Naive B cell (primary cell): ENCODE measurements at regions not wholly inside any gene's neighbourhood (a gene's known extent, or its start where the extent isn't known, plus 50 kb on each side); places are given as distances from the start of the nearest gene placed in this dataset.

Experiments used
- ATAC-seq, 2 donors: fragments of 150-1000 bp; cut with Tn5 transposase; 2 replicates each; pipeline ENCODE4 v1.10.0; 2021; ENCODE audit warnings: low read depth in 2 of 2, mild to moderate bottlenecking in 2 of 2, moderate library complexity in 2 of 2
- DNase-seq: peaks from one replicate; pipeline ENCODE4 v3.0.0; 2022
- H3K27ac Mint-ChIP-seq, 6 donors: one replicate each; pipeline ENCODE4 v1.8.0; 2020 to 2022; ENCODE audit warnings: mild to moderate bottlenecking in 6 of 6, mixed read lengths in 6 of 6, moderate library complexity in 5 of 6, inconsistent platforms in 2 of 6
- H3K27me3 Mint-ChIP-seq, 3 donors: one replicate each; pipeline ENCODE4 v1.8.0; 2021 to 2022; ENCODE audit warnings: mixed read lengths in 3 of 3, mild to moderate bottlenecking in 1 of 3
- H3K36me3 Mint-ChIP-seq, 2 donors: one replicate each; pipeline ENCODE4 v1.8.0; 2020 to 2022; ENCODE audit warnings: mixed read lengths in 2 of 2, inconsistent platforms in 1 of 2, mild to moderate bottlenecking in 1 of 2
- H3K4me1 Mint-ChIP-seq, 3 donors: one replicate each; pipeline ENCODE4 v1.8.0; 2020 to 2022; ENCODE audit warnings: mixed read lengths in 3 of 3, inconsistent platforms in 1 of 3, mild to moderate bottlenecking in 1 of 3, moderate library complexity in 1 of 3
- H3K4me3 Mint-ChIP-seq, 8 donors: one replicate each; pipeline ENCODE4 v1.8.0; 2020 to 2022; ENCODE audit warnings: mild to moderate bottlenecking in 8 of 8, mixed read lengths in 8 of 8, moderate library complexity in 8 of 8, inconsistent platforms in 2 of 8
- H3K9me3 Mint-ChIP-seq, 7 donors: one replicate each; pipeline ENCODE4 v1.8.0; 2020 to 2022; ENCODE audit warnings: mixed read lengths in 7 of 7, mild to moderate bottlenecking in 5 of 7, inconsistent platforms in 2 of 7, moderate library complexity in 1 of 7

- Mint-ChIP-seq H3K4me1 (peaks cover 0 to 13% (median 4%) of the 10 kb centered on the region in 3 donors), H3K36me3 (no peaks in the 10 kb centered on the region), H3K27me3 (peaks cover 39 to 54% (median 43%) of the 10 kb centered on the region in 3 donors), H3K4me3 (no peak overlapping the region), H3K27ac (no peak overlapping the region), H3K9me3 (no peaks in the 10 kb centered on the region)
- DNase-seq (no peak), ATAC-seq (no peak)
Observed at GRCh38 chrX:39816871-39817731, 280.7 kb downstream of the BCOR start.

GRCh38 chrX:39817754-39818470 is 279.8 kb downstream of the BCOR start:
- H3K9me3 Mint-ChIP-seq = peaks cover 0 to 2% (median 0%) of the 10 kb centered on the region in 7 donors
- H3K4me1 Mint-ChIP-seq = peaks cover 0 to 13% (median 4%) of the 10 kb centered on the region in 3 donors
- no peaks in the 10 kb centered on the region for H3K36me3 Mint-ChIP-seq
- peaks cover 47 to 63% (median 51%) of the 10 kb centered on the region in 3 donors for H3K27me3 Mint-ChIP-seq
- DNase-seq (no peak), ATAC-seq (no peak)
- H3K4me3 Mint-ChIP-seq = no peak overlapping the region
- H3K27ac Mint-ChIP-seq = peak overlapping the region in 1 of 6 donors; percentile 40

GRCh38 chrX:39818750-39819149 is 279.0 kb downstream of the BCOR start:
- no peak for ATAC-seq
- DNase-seq = no peak
- peak overlapping the region in 1 of 8 donors; percentile 25 for H3K4me3 Mint-ChIP-seq
- H3K4me1 Mint-ChIP-seq = peaks cover 2 to 15% (median 6%) of the 10 kb centered on the region in 3 donors
- H3K36me3 Mint-ChIP-seq = peaks cover 0 to 1% of the 10 kb centered on the region in 2 donors
- peaks cover 50 to 68% (median 50%) of the 10 kb centered on the region in 3 donors for H3K27me3 Mint-ChIP-seq
- H3K9me3 Mint-ChIP-seq = peaks cover 0 to 6% (median 3%) of the 10 kb centered on the region in 7 donors
- no peak overlapping the region for H3K27ac Mint-ChIP-seq

- Mint-ChIP-seq H3K4me1 (peaks cover 7 to 26% (median 12%) of the 10 kb centered on the region in 3 donors), H3K27ac (no peak overlapping the region), H3K27me3 (peaks cover 55 to 75% (median 58%) of the 10 kb centered on the region in 3 donors), H3K9me3 (peaks cover 0 to 8% (median 6%) of the 10 kb centered on the region in 7 donors), H3K4me3 (peak overlapping the region in 6 of 8 donors; percentile 63 to 72 (median 68)), H3K36me3 (peaks cover 4 to 8% of the 10 kb centered on the region in 2 donors)
- DNase-seq = no peak
- ATAC-seq = peak in 1 of 2 donors; percentile 37
Observed at GRCh38 chrX:39819921-39820849, 277.6 kb downstream of the BCOR start.

GRCh38 chrX:39820938-39821708 is 276.6 kb downstream of the BCOR start:
- peaks cover 56 to 84% (median 66%) of the 10 kb centered on the region in 3 donors for H3K27me3 Mint-ChIP-seq

GRCh38 chrX:39821709-39822095 is 276.1 kb downstream of the BCOR start:
- H3K36me3 Mint-ChIP-seq = peaks cover 4 to 8% of the 10 kb centered on the region in 2 donors
- DNase-seq (no peak), ATAC-seq (peak in 1 of 2 donors; percentile 14)
- H3K9me3 Mint-ChIP-seq = peaks cover 0 to 8% (median 6%) of the 10 kb centered on the region in 7 donors
- peaks cover 60 to 84% (median 69%) of the 10 kb centered on the region in 3 donors for H3K27me3 Mint-ChIP-seq
- H3K4me1 Mint-ChIP-seq = peaks cover 7 to 19% (median 12%) of the 10 kb centered on the region in 3 donors
- H3K4me3 Mint-ChIP-seq = peak overlapping the region in 4 of 8 donors; percentile 38 to 58 (median 50)
- H3K27ac Mint-ChIP-seq = no peak overlapping the region

More at GRCh38 chrX:39820938-39821708, 276.6 kb downstream of the BCOR start:
- ATAC-seq (peak; percentile 22 to 38), DNase-seq (no peak)
- H3K36me3 Mint-ChIP-seq = peaks cover 4 to 8% of the 10 kb centered on the region in 2 donors
- peaks cover 0 to 8% (median 6%) of the 10 kb centered on the region in 7 donors for H3K9me3 Mint-ChIP-seq
- H3K27ac Mint-ChIP-seq = no peak overlapping the region
- peaks cover 7 to 20% (median 12%) of the 10 kb centered on the region in 3 donors for H3K4me1 Mint-ChIP-seq
- peak overlapping the region in 7 of 8 donors; percentile 63 to 75 (median 68) for H3K4me3 Mint-ChIP-seq

- peaks cover 60 to 83% (median 75%) of the 10 kb centered on the region in 3 donors for H3K27me3 Mint-ChIP-seq
- ATAC-seq = no peak
- peak overlapping the region in 5 of 8 donors; percentile 38 to 77 (median 49) for H3K4me3 Mint-ChIP-seq
- H3K9me3 Mint-ChIP-seq = peaks cover 0 to 8% (median 6%) of the 10 kb centered on the region in 7 donors
- peaks cover 9 to 22% (median 12%) of the 10 kb centered on the region in 3 donors for H3K4me1 Mint-ChIP-seq
- no peak for DNase-seq
- H3K36me3 Mint-ChIP-seq = peaks cover 4 to 8% of the 10 kb centered on the region in 2 donors
- H3K27ac Mint-ChIP-seq = no peak overlapping the region
Observed at GRCh38 chrX:39822133-39822748, 275.5 kb downstream of the BCOR start.

GRCh38 chrX:39823424-39823823 is 274.3 kb downstream of the BCOR start:
- Mint-ChIP-seq H3K27ac (peak overlapping the region in 1 of 6 donors; percentile 40), H3K4me1 (peaks cover 20 to 33% (median 21%) of the 10 kb centered on the region in 3 donors), H3K4me3 (peak overlapping the region in 2 of 8 donors; percentile 77 to 78), H3K36me3 (peaks cover 4 to 8% of the 10 kb centered on the region in 2 donors), H3K9me3 (peaks cover 0 to 8% (median 6%) of the 10 kb centered on the region in 7 donors), H3K27me3 (peaks cover 63 to 83% (median 78%) of the 10 kb centered on the region in 3 donors)
- no peak for DNase-seq
- ATAC-seq = no peak

- DNase-seq = peak; percentile 29
- no peak overlapping the region for H3K27ac Mint-ChIP-seq
- H3K4me3 Mint-ChIP-seq = peak overlapping the region in 4 of 8 donors; percentile 48 to 78 (median 64)
- H3K36me3 Mint-ChIP-seq = peaks cover 4 to 8% of the 10 kb centered on the region in 2 donors
- peaks cover 20 to 33% (median 24%) of the 10 kb centered on the region in 3 donors for H3K4me1 Mint-ChIP-seq
- peak; percentile 40 to 43 for ATAC-seq
- peaks cover 63 to 79% (median 73%) of the 10 kb centered on the region in 3 donors for H3K27me3 Mint-ChIP-seq
- peaks cover 0 to 8% (median 6%) of the 10 kb centered on the region in 7 donors for H3K9me3 Mint-ChIP-seq
Observed at GRCh38 chrX:39823854-39824253, 273.9 kb downstream of the BCOR start.

- H3K4me1 Mint-ChIP-seq = peaks cover 20 to 31% (median 20%) of the 10 kb centered on the region in 3 donors
- peak overlapping the region in 2 of 8 donors; percentile 4 to 10 for H3K4me3 Mint-ChIP-seq
- peaks cover 0 to 11% (median 6%) of the 10 kb centered on the region in 7 donors for H3K9me3 Mint-ChIP-seq
- ATAC-seq (no peak), DNase-seq (no peak)
- H3K27ac Mint-ChIP-seq = peak overlapping the region in 5 of 6 donors; percentile 13 to 90 (median 78)
- peaks cover 65 to 68% (median 68%) of the 10 kb centered on the region in 3 donors for H3K27me3 Mint-ChIP-seq
- peaks cover 4 to 8% of the 10 kb centered on the region in 2 donors for H3K36me3 Mint-ChIP-seq
Observed at GRCh38 chrX:39826813-39827543, 270.8 kb downstream of the BCOR start.

- Mint-ChIP-seq H3K27ac (peak overlapping the region in 5 of 6 donors; percentile 78 to 87 (median 83)), H3K4me3 (peak overlapping the region in 5 of 8 donors; percentile 24 to 62 (median 43)), H3K27me3 (peaks cover 59 to 68% (median 64%) of the 10 kb centered on the region in 3 donors), H3K36me3 (peaks cover 4 to 8% of the 10 kb centered on the region in 2 donors), H3K4me1 (peaks cover 20 to 31% (median 20%) of the 10 kb centered on the region in 3 donors), H3K9me3 (peaks cover 0 to 10% (median 5%) of the 10 kb centered on the region in 7 donors)
- peak; percentile 97 to 98 for ATAC-seq
- DNase-seq = peak; percentile 71
Observed at GRCh38 chrX:39827951-39828350, 269.8 kb downstream of the BCOR start.
